ENCODE measurements at regions not wholly inside any gene's neighbourhood (a gene's known extent, or its start where the extent isn't known, plus 50 kb on each side); places are given as distances from the start of the nearest gene placed in this dataset.

GRCh38 chr15:39392469-39393047 lies 188.3 kb upstream of the THBS1 start:
- Histone ChIP-seq H3K36me3 (ENCODE audit: control insufficient read depth, insufficient read depth, low read length) (no peaks in the 10 kb centered on the region), H3K4me3 (ENCODE audit: low read depth, low read length) (no peak overlapping the region), H3K27me3 (ENCODE audit: control insufficient read depth, insufficient read depth, low read length) (no peaks in the 10 kb centered on the region)
- no peak for DNase-seq (ENCODE audit: low read depth)
- no peak for TF ChIP-seq CTCF (IDR thresholded peaks at IDR 0.05; ENCODE audit: insufficient read depth, low read length, poor library complexity, severe bottlenecking)

GRCh38 chr15:39393575-39394335 lies 187.1 kb upstream of the THBS1 start:
- H3K36me3 ChIP-seq (ENCODE audit: control insufficient read depth, insufficient read depth, low read length): no peaks in the 10 kb centered on the region
- no peaks in the 10 kb centered on the region for H3K27me3 ChIP-seq (ENCODE audit: control insufficient read depth, insufficient read depth, low read length)
- no peak for TF ChIP-seq CTCF (IDR thresholded peaks at IDR 0.05; ENCODE audit: insufficient read depth, low read length, poor library complexity, severe bottlenecking)
- no peak for DNase-seq (ENCODE audit: low read depth)
- no peak overlapping the region for H3K4me3 ChIP-seq (ENCODE audit: low read depth, low read length)

GRCh38 chr15:39394496-39394895 lies 186.4 kb upstream of the THBS1 start:
- no peak for DNase-seq (ENCODE audit: low read depth)
- H3K36me3 ChIP-seq (ENCODE audit: control insufficient read depth, insufficient read depth, low read length): no peaks in the 10 kb centered on the region
- H3K4me3 ChIP-seq (ENCODE audit: low read depth, low read length): no peak overlapping the region
- no peaks in the 10 kb centered on the region for H3K27me3 ChIP-seq (ENCODE audit: control insufficient read depth, insufficient read depth, low read length)
- TF ChIP-seq CTCF (IDR thresholded peaks at IDR 0.05; ENCODE audit: insufficient read depth, low read length, poor library complexity, severe bottlenecking): no peak

GRCh38 chr15:39396979-39397615 lies 183.8 kb upstream of the THBS1 start:
- no peak for DNase-seq (ENCODE audit: low read depth)
- Histone ChIP-seq H3K27me3 (ENCODE audit: control insufficient read depth, insufficient read depth, low read length) (no peaks in the 10 kb centered on the region), H3K4me3 (ENCODE audit: low read depth, low read length) (no peak overlapping the region), H3K36me3 (ENCODE audit: control insufficient read depth, insufficient read depth, low read length) (no peaks in the 10 kb centered on the region)
- TF ChIP-seq CTCF (IDR thresholded peaks at IDR 0.05; ENCODE audit: insufficient read depth, low read length, poor library complexity, severe bottlenecking): no peak

- Histone ChIP-seq H3K36me3 (ENCODE audit: control insufficient read depth, insufficient read depth, low read length) (no peaks in the 10 kb centered on the region), H3K27me3 (ENCODE audit: control insufficient read depth, insufficient read depth, low read length) (no peaks in the 10 kb centered on the region), H3K4me3 (ENCODE audit: low read depth, low read length) (no peak overlapping the region)
- no peak for TF ChIP-seq CTCF (IDR thresholded peaks at IDR 0.05; ENCODE audit: insufficient read depth, low read length, poor library complexity, severe bottlenecking)
- DNase-seq (ENCODE audit: low read depth): no peak
Measured at GRCh38 chr15:39397883-39398282, 183.0 kb upstream of the THBS1 start.

All from kidney epithelial cell (primary cell).